ENCODE measurements at regions not wholly inside any gene's neighbourhood (a gene's known extent, or its start where the extent isn't known, plus 50 kb on each side); places are given as distances from the start of the nearest gene placed in this dataset.

DNA sequence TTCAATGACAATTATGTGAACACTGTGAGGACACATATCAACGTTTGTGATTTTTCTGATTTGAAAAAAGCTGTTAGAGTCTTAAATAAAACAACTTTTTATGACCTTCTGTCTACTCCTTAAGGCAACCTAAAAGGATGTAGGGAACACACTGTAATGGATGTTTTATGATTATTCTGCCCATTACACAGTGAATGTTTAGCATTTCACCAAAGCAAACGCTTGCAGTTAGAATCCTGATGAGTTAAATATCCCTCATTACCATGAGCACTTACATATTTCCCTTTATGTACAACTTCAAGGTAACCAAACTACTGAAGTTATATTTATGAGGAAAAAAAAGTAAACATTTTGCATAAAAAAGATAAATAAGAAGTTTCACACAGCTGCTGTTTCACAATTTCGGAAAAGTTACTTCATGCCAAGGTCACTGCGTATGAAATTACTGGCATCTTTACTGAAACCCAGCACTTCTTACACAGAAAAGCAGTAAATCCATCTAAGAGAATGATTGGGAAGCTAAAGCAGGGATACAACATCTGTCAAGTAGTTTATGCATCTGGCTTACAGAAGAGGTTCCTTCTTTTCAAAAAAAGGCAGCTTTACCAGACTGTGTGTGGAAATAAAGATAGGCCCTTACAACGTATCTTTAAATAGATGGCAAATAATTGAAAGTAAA, 733.7 kb upstream of the ATXN8OS start:
- TF ChIP-seq, protein P1, sequence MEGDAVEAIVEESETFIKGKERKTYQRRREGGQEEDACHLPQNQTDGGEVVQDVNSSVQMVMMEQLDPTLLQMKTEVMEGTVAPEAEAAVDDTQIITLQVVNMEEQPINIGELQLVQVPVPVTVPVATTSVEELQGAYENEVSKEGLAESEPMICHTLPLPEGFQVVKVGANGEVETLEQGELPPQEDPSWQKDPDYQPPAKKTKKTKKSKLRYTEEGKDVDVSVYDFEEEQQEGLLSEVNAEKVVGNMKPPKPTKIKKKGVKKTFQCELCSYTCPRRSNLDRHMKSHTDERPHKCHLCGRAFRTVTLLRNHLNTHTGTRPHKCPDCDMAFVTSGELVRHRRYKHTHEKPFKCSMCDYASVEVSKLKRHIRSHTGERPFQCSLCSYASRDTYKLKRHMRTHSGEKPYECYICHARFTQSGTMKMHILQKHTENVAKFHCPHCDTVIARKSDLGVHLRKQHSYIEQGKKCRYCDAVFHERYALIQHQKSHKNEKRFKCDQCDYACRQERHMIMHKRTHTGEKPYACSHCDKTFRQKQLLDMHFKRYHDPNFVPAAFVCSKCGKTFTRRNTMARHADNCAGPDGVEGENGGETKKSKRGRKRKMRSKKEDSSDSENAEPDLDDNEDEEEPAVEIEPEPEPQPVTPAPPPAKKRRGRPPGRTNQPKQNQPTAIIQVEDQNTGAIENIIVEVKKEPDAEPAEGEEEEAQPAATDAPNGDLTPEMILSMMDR (IDR thresholded peaks at IDR 0.05): no peak
- TF ChIP-seq, protein P2, sequence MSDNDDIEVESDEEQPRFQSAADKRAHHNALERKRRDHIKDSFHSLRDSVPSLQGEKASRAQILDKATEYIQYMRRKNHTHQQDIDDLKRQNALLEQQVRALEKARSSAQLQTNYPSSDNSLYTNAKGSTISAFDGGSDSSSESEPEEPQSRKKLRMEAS (IDR thresholded peaks at IDR 0.05; ENCODE audit: low read depth): no peak
- TF ChIP-seq POLR2AphosphoS5 (IDR thresholded peaks at IDR 0.05; ENCODE audit: low read depth, low read length): no peak
- TF ChIP-seq GABPA (IDR thresholded peaks at IDR 0.05; ENCODE audit: low read depth): no peak
- TF ChIP-seq, protein P3, sequence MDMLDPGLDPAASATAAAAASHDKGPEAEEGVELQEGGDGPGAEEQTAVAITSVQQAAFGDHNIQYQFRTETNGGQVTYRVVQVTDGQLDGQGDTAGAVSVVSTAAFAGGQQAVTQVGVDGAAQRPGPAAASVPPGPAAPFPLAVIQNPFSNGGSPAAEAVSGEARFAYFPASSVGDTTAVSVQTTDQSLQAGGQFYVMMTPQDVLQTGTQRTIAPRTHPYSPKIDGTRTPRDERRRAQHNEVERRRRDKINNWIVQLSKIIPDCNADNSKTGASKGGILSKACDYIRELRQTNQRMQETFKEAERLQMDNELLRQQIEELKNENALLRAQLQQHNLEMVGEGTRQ (IDR thresholded peaks at IDR 0.05; ENCODE audit: borderline replicate concordance, low read depth, low read length): no peak
- no peak for TF ChIP-seq EP300 (IDR thresholded peaks at IDR 0.05; ENCODE audit: borderline replicate concordance in 1 of 2, low read depth in 1 of 2, low read length in 1 of 2)

All from SK-N-SH (cell line).